Loucy (cell line): ENCODE measurements at regions not wholly inside any gene's neighbourhood (a gene's known extent, or its start where the extent isn't known, plus 50 kb on each side); places are given as distances from the start of the nearest gene placed in this dataset.

ENCODE experiments used
- CTCF ChIP-seq: fragments of 200-600 bp; sonication (generic); conservative IDR thresholded peaks from 2 replicates; pipeline ENCODE4 v1.5.1; 2014; ENCODE audit warnings: mild to moderate bottlenecking, antibody characterized with exemption, low read length
- EZH2phosphoT487 ChIP-seq: fragments of 200-600 bp; IDR thresholded peaks from 2 replicates; pipeline ENCODE4 v1.6.1; 2018; ENCODE audit warnings: antibody characterized with exemption, mild to moderate bottlenecking, moderate library complexity, borderline replicate concordance

- TF ChIP-seq CTCF (peak; percentile 81), EZH2phosphoT487 (no peak)
Measured at GRCh38 chr1:13930151-13930550, 230.2 kb downstream of the PRDM2 start.
